ENCODE measurements at regions not wholly inside any gene's neighbourhood (a gene's known extent, or its start where the extent isn't known, plus 50 kb on each side); places are given as distances from the start of the nearest gene placed in this dataset.
"Not testable (repeated sequence)": the region's sequence is repeated elsewhere in the genome, so short reads cannot be mapped to it uniquely, and the experiment has no call there.

DNA sequence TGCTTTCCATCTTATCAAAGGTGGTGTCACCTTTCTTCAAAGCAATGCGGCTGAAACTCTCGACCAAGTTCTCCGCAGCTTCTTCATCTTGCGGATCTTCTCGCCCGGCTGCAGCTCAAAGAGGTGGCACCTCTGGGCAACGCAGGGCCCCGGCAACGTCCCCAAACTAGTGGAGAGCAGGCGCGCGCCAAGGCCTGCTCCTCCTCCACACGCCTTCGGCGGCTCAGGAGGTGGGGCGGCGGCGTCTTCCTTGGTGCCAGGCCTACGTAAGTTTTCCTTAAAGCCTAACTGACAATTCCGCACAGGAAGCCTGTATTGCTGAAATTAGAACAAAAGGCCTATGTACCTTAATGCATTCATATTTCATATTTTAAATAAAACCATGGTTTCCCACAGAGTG is 112.0 kb downstream of the TMX1 start:
- no peak for DNase-seq

GRCh38 chr14:51353901-51354300 is 113.9 kb downstream of the TMX1 start:
- no peak for DNase-seq

GRCh38 chr14:51354846-51355245 is 114.8 kb downstream of the TMX1 start:
- no peak for DNase-seq

DNA sequence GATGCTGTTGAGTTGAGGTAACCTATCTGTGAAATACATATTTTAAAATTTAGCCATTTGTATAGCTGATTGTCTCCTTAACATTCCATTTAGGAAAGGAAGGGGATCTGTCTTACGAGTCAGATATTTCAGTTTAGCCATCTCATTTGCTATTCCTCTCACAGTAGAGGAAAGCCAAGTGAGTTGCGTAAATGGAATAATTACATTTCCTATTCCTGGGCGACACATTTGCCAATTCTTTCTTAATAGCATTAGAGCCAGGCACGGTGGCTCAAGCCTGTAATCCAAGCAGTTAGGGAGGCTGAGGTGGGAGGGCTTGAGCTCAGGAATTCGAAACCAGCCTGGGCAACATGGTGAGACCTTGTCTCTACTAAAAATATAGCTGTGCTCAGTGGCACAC is 116.3 kb downstream of the TMX1 start:
- DNase-seq, result no peak

- DNase-seq, result no peak
Observed at GRCh38 chr14:51357250-51357649, 117.2 kb downstream of the TMX1 start.

DNA sequence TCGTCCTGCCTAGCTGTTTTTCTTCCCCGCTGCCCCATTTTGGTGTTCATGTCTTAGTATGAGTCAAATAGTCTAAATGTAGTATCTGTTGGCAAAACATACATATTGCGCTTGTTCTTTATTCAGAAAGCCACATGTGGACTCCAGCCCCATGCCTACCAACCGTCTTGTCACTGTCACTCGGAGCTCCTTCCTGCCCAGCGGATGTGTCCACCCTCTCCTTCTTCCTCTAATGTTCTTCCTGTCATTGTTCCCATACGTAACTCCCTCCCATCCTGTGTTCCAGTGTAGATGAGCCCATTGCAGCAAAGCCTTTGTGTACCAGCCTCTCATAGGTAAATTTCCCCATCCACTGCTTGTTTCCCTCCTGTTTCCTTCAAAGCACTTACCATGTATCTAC is 120.5 kb downstream of the TMX1 start:
- DNase-seq, result no peak

GRCh38 chr14:51365241-51365965 is 125.4 kb downstream of the TMX1 start:
- DNase-seq, result no peak

- DNase-seq, result not testable (repeated sequence)
Observed at GRCh38 chr14:51366460-51366859, 126.4 kb downstream of the TMX1 start.

DNA sequence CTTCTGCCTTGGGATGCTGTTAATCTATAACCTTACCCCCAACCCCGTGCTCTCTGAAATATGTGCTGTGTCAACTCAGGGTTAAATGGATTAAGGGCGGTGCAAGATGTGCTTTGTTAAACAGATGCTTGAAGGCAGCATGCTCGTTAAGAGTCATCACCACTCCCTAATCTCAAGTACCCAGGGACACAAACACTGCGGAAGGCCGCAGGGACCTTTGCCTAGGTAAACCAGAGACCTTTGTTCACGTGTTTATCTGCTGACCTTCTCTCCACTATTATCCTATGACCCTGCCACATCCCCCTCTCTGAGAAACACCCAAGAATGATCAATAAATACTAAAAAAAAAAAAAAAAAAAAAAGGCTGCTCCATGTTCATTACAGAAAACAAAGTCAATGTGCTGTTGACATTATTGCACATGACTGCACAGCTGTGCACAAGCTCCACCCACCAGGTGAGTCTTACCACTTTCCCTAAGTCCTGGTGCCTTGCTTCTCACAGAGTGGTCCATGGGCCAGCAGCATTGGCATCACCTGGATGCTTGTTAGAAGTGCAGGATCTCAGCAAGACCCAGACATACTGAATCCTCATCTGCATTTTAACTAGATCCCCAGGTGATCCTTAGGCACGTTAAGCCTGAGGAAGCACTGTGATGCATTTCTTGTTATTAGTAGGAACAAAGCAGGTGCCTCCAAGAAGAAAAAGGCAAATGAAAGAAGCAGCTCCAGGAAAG is 127.0 kb downstream of the TMX1 start:
- not testable (repeated sequence) for DNase-seq

DNA sequence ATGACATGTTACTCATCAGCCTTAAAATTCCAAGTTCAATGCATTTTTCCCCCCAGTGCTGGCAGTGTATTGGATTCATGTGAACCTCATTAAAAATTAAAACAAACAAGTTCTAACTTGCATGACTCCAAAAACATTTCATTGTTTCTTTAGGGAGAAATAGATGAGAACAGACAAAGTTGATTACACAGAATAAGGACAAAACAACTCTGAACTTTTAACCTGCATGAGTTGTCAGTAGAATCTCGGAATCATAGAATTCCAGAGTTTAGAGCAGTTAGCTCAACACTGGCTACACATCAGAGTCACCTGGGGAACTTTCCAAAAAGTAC is 127.5 kb downstream of the TMX1 start:
- DNase-seq, result no peak

GRCh38 chr14:51368721-51369163 is 128.7 kb downstream of the TMX1 start:
- DNase-seq, result no peak

DNA sequence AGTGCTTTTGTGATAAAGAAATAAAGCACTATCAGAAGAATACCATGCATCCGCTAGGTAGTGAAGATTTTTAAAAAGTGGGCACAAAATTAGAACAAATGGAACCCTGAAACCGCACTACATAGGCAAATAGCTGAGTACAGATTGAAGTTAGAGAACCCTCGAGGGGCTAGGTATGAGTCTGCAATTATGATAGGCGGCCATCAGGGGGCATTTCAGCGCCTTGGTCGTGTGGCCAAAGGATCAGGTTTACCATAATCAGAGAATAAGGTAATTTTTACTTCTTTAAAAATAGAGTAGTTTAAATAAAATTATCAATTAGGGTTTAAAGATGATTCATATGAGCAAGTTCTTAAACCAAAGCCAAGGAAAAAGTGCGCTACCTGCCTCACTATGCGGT is 129.8 kb downstream of the TMX1 start:
- DNase-seq, result peak; percentile 38 to 44

DNA sequence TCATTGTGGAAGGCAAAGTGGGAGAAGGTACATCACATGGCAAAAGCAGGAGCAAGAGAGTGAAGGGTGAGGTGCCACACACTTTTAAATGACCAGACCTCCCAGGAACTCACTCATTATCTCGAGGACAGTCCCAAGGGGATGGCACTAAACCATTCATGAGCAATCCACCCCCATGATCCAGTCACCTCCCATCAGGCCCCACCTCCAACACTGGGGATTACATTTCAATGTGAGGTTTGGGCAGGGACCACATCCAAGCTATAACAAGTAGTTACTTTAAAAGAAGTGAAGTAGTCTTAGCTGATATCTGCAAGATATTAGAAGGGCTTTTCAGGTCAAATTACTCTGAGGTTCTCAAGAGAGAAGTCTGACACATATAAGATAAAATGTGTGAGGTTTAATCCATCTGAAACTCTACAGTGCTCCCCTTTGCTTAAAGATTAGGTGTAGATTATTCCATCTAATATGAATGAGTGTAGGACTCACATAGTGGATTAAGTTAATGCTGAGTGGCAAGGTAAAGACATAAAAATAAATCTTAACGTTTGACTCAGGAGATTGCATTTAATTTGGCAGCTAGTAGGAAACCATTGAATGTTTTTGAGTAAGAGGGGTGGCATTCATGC is 130.8 kb downstream of the TMX1 start:
- no peak for DNase-seq

DNA sequence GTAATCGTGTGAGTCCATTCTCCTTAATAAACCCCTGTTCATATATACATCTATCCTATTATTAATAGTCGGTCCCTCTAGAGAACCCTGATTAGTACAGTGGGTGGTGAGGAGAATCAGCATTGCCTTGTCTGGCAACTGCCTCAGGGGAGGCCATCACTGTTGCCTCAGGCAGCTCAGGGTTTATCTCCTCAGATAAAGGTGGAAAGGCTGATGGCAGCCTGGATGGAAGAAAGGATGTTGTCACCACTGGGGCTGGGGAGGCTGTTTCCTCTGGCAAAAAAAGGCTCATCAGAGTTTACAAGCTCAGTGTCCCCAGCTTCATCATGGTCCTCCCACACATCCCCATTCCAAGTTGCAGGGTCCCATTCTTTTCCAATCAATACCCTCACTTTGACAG is 137.1 kb downstream of the TMX1 start:
- DNase-seq, result not testable (repeated sequence)

DNA sequence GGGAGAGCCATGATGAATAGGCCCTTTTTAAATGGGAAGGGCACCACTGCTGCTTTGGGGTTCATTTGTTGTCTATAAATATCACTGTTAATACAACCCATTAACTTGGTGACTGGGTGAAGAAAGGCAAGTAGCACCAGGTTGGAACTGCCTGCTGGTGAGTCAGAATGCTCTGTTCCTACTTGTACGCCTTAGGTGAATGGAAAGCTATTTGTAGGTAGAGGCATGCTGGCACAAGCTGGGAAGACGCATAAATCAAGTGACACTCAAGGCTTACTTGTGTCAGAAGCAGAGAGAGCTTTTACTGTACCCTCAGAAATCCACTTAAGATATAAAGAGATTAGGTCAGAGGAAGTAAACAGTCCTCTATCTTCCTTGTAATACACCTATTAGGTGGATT is 142.5 kb downstream of the TMX1 start:
- DNase-seq, result no peak

DNA sequence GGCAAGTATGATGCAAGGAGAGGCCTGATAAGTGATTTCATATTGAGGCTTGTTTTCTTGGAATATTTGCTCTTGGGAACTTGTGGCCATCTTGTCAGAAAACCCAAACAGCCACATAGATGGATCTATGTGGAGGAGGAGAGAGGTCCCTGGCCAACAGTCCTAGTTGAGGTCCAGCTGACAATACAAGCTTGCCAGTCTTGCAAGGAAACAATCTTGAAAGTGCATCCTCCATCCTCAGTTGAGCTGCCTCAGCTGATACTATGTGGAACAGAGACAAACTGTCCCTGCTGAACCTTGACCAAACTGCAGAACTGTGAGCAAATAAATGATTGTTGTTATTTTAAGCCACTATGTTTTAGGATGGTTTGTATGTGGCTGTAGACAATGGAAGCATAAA is 146.4 kb downstream of the TMX1 start:
- no peak for DNase-seq

- no peak for DNase-seq
Observed at GRCh38 chr14:51386983-51387735, 147.1 kb downstream of the TMX1 start.

- no peak for DNase-seq
Observed at GRCh38 chr14:51392416-51392815, 152.4 kb downstream of the TMX1 start.

- no peak for DNase-seq
Observed at GRCh38 chr14:51394384-51394783, 154.3 kb downstream of the TMX1 start.

GRCh38 chr14:51394804-51395203 is 154.8 kb downstream of the TMX1 start:
- no peak for DNase-seq

DNA sequence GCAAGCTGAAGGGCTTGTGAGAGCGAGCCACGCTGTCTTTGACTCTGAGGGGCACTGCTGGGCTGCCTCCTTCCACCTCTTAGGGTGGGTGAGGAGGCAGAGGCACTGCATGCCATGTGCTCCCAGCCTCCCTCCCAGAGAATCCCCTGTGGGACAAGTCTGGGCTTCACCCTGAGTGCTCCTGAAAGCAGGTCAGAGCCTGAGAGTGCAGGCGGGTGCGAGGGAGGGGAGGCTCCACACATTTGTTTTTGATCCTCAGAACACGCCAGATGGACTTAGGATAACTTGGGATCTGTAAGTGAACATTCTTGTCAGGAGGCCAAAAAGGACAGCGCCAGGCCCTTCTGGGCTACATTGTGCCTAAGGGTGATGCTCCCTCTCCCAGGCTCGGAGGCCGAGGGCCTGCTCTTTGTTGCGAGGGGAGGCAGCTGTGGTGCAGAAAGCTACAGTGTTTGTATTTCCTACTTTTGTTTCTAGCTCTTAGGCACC is 155.4 kb downstream of the TMX1 start:
- no peak for DNase-seq

DNA sequence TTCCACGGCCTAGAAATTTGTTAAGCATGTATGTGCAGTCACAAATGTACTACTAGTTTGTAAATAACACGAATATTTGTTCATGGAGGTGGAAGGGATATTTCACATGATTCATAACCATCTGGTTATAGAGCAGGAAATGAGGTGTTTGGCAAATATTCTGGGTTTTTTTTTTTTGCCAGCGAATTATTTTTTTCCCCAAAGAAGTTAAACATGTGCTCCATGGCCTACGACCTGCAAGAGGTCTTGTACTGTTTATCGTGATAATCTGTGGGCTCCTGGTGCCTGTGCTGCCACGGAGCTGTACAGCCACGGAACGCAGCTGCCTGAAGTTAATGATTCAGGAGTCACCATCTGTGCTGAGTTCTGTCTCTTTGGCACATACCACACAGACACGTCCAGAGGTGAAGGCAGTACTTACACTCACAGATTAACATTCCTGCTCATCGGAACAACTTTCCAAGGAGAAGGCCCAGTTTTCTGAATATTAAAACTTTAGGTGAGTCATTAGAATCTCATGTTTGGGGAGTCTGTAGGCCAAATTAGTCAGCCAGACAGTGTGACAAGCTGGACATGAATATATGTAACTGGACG is 156.3 kb downstream of the TMX1 start:
- DNase-seq, result no peak

DNA sequence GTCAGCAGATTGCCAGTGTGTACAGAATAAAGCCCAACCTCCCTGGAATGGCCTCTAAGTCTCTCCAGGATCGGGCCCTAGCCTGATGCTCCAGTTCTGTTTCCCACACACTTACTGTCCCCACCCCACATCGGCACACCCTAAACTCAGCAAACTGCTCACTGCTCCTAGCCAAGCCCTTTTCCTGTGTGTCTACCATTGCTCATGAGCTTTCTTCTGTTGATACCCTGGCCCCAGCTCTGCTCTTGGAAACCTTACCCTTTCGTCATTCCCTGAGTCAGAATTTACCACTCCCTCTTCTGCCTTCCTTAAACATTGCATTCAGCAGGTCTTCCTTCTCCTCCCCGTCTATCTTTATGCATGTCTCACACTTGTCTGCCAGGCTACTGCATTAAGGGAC is 158.9 kb downstream of the TMX1 start:
- DNase-seq, result no peak
